OCI-LY7 (cell line): ENCODE measurements at regions not wholly inside any gene's neighbourhood (a gene's known extent, or its start where the extent isn't known, plus 50 kb on each side); places are given as distances from the start of the nearest gene placed in this dataset.

Source experiments
- BruUV-seq: library from RNA; stranded (reverse); fragments of 400-500 nt; replicated peaks from 2 replicates; lab custom pipeline; 2021; lab: Mats Ljungman, UMichigan
- CTCF ChIA-PET: fragments of 300-600 bp; sonication (Branson Sonifier 250); formaldehyde crosslinking; loops from one replicate; lab custom pipeline; 2022; ENCODE audit warnings: antibody characterized with exemption; ENCODE audit not compliant: unreplicated experiment; lab: Charles Lee
- POLR2A ChIA-PET: fragments of 300-600 bp; sonication (Branson Sonifier 250); formaldehyde crosslinking; loops from one replicate; lab custom pipeline; 2022; ENCODE audit warnings: antibody characterized with exemption; lab: Charles Lee
- DNase-seq: peaks from one replicate; pipeline ENCODE4 v3.0.0-alpha.2; 2015; ENCODE audit warnings: low spot score
- H2AFZ ChIP-seq: fragments of 200-600 bp; sonication (generic), shearing (Covaris generic); 2 replicates; pipeline ENCODE4 v1.6.1; 2014; ENCODE audit warnings: mild to moderate bottlenecking, antibody characterized with exemption, low read length, moderate library complexity
- H3K27ac ChIP-seq: fragments of 200-600 bp; sonication (generic); 2 replicates; pipeline ENCODE4 v1.5.1; 2014; ENCODE audit warnings: mixed run types, low read depth, mild to moderate bottlenecking, moderate library complexity, low read length, inconsistent platforms; ENCODE audit not compliant: poor library complexity, severe bottlenecking
- H3K36me3 ChIP-seq: fragments of 200-600 bp; sonication (generic); 2 replicates; pipeline ENCODE4 v1.6.1; 2014; ENCODE audit warnings: mild to moderate bottlenecking, antibody characterized with exemption, low read length, moderate library complexity, mixed read lengths; ENCODE audit not compliant: insufficient read depth
- H3K4me1 ChIP-seq: fragments of 200-600 bp; sonication (generic); 2 replicates; pipeline ENCODE4 v1.5.1; 2014; ENCODE audit warnings: mild to moderate bottlenecking, low read length; ENCODE audit not compliant: insufficient read depth, poor library complexity, severe bottlenecking
- H3K4me2 ChIP-seq: fragments of 200-600 bp; sonication (generic); 2 replicates; pipeline ENCODE4 v1.6.1; 2014; ENCODE audit warnings: mild to moderate bottlenecking, low read length
- H3K4me3 ChIP-seq: fragments of 200-600 bp; sonication (generic); 2 replicates; pipeline ENCODE4 v1.5.1; 2014; ENCODE audit warnings: mild to moderate bottlenecking, low read depth, low read length; ENCODE audit not compliant: poor library complexity, severe bottlenecking
- H3K79me2 ChIP-seq: fragments of 200-600 bp; sonication (generic); 2 replicates; pipeline ENCODE4 v1.6.1; 2016; ENCODE audit warnings: low read depth, mild to moderate bottlenecking, low read length, moderate library complexity, mixed read lengths; ENCODE audit not compliant: insufficient read depth
- H3K9me2 ChIP-seq: fragments of 200-600 bp; sonication (generic); 2 replicates; pipeline ENCODE4 v1.6.1; 2016; ENCODE audit warnings: mild to moderate bottlenecking, low read length, mixed read lengths; ENCODE audit not compliant: insufficient read depth
- H3K9me3 ChIP-seq: fragments of 200-600 bp; sonication (generic); 2 replicates; pipeline ENCODE4 v1.6.1; 2014; ENCODE audit warnings: mild to moderate bottlenecking, mixed run types, low read length, mixed read lengths
- H4K20me1 ChIP-seq: fragments of 200-600 bp; sonication (generic); 2 replicates; pipeline ENCODE4 v1.6.1; 2014; ENCODE audit warnings: mild to moderate bottlenecking, antibody characterized with exemption, low read length, moderate library complexity, mixed read lengths; ENCODE audit not compliant: insufficient read depth
- CTCF ChIP-seq: fragments of 200-600 bp; sonication (generic); conservative IDR thresholded peaks from 2 replicates; pipeline ENCODE4 v1.5.1; 2014; ENCODE audit warnings: mild to moderate bottlenecking, antibody characterized with exemption, low read length, moderate library complexity, mixed read lengths
- EZH2phosphoT487 ChIP-seq: fragments of 200-600 bp; sonication (generic); IDR thresholded peaks from 2 replicates; pipeline ENCODE4 v1.6.1; 2018; ENCODE audit warnings: low read depth, borderline replicate concordance, mild to moderate bottlenecking, mixed run types, antibody characterized with exemption, low read length, moderate library complexity, mixed read lengths
- intact Hi-C: fragments of 100-400 bp; cut with micrococcal nuclease; formaldehyde crosslinking; loops from one replicate; pipeline ENCODE4 v1.10.0; 2022; ENCODE audit not compliant: unreplicated experiment

DNA sequence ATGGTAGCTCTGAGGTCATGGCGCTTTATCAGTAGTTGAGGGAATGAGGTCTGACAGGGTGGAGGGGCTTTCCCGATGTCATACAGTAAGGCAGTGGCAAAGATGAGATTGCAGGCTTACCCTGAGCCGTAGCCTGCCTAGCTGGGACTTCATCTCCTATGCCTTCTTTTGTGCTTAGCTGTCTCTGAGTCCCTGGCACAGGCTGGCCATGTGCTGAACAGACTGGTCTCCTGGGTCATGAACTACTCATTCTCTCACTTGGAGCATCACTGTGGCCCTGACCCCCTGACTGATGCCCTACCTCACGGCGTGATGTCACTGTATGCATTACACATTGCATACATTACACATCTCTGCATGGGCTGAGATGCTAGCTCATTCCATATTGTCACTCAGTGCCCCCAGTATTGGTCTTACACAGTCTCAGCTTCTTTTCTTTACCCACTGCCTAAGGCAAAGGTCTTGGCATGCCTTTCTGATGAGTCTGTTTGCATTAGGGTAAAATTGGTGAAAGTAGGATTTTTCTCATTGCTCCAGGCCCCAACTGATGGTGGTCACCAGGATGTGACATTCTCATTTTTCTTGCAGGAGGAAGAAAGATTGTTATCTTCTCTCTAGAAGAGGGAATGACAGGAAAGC lies 389.4 kb upstream of the CADM1 start:
- intact Hi-C loops, result no loop called here

GRCh38 chr11:115892016-115892415 lies 387.8 kb upstream of the CADM1 start:
- Histone ChIP-seq H2AFZ (no peak overlapping the region), H3K4me3 (no peak overlapping the region), H4K20me1 (no peaks in the 10 kb centered on the region), H3K79me2 (no peaks in the 10 kb centered on the region), H3K36me3 (no peaks in the 10 kb centered on the region), H3K27ac (no peak overlapping the region), H3K4me2 (no peak overlapping the region), H3K9me3 (no peaks in the 10 kb centered on the region), H3K9me2 (no peaks in the 10 kb centered on the region), H3K4me1 (peaks cover 18% of the 10 kb centered on the region)
- no peak for DNase-seq
- intact Hi-C loops, result no loop called here
- ChIA-PET POLR2A (interaction anchor here (1.5 kb wide), 1 partner anchor 17 kb away, joined by 8 read pairs; no protein-coding TSS in a partner anchor), CTCF (no interaction called here)
- TF ChIP-seq CTCF (no peak), EZH2phosphoT487 (no peak)
- no TSS peak for BruUV-seq

More for the DNA sequence above, 389.4 kb upstream of the CADM1 start:
- Histone ChIP-seq H3K9me3 (no peaks in the 10 kb centered on the region), H3K4me1 (peaks cover 12% of the 10 kb centered on the region), H3K27ac (no peak overlapping the region), H3K79me2 (no peaks in the 10 kb centered on the region), H3K36me3 (no peaks in the 10 kb centered on the region), H4K20me1 (no peaks in the 10 kb centered on the region), H3K4me2 (no peak overlapping the region), H2AFZ (no peak overlapping the region), H3K4me3 (no peak overlapping the region), H3K9me2 (no peaks in the 10 kb centered on the region)
- CTCF ChIA-PET, result no interaction called here
- DNase-seq, result no peak
- BruUV-seq, result no TSS peak
- POLR2A ChIA-PET, result interaction anchor here (1.0 kb wide), 1 partner anchor 12 kb away, joined by 3 read pairs; no protein-coding TSS in a partner anchor
- no peak for TF ChIP-seq EZH2phosphoT487
- no peak for TF ChIP-seq CTCF

- Histone ChIP-seq H3K4me1 (peaks cover 18% of the 10 kb centered on the region), H3K4me2 (no peak overlapping the region), H2AFZ (no peak overlapping the region), H3K4me3 (no peak overlapping the region), H3K9me3 (no peaks in the 10 kb centered on the region), H3K79me2 (no peaks in the 10 kb centered on the region), H3K27ac (no peak overlapping the region), H3K36me3 (no peaks in the 10 kb centered on the region), H4K20me1 (no peaks in the 10 kb centered on the region), H3K9me2 (no peaks in the 10 kb centered on the region)
- TF ChIP-seq EZH2phosphoT487 (no peak), CTCF (no peak)
- POLR2A ChIA-PET, result interaction anchor here (0.6 to 1.5 kb wide), 2 partner anchors 10 to 16 kb away, joined by 3 to 8 read pairs; no protein-coding TSS in a partner anchor
- no TSS peak for BruUV-seq
- intact Hi-C loops, result no loop called here
- no peak for DNase-seq
- CTCF ChIA-PET, result no interaction called here
These were observed 387.4 kb upstream of the CADM1 start for GRCh38 chr11:115891581-115891980.
